C4-2B (cell line): ENCODE measurements at regions not wholly inside any gene's neighbourhood (a gene's known extent, or its start where the extent isn't known, plus 50 kb on each side); places are given as distances from the start of the nearest gene placed in this dataset.

Experiments
- ZFX ChIP-seq: fragments of 450-650 bp; IDR thresholded peaks from 2 replicates; pipeline ENCODE4 v1.6.1; 2017
- TF ChIP-seq, protein P1 (sequence below): fragments of 450-650 bp; conservative IDR thresholded peaks from 2 replicates; pipeline ENCODE4 v1.5.1; 2017; ENCODE audit warnings: mild to moderate bottlenecking

GRCh38 chr1:157272264-157272663 lies 134.1 kb upstream of the ETV3 start:
- TF ChIP-seq, protein P1, sequence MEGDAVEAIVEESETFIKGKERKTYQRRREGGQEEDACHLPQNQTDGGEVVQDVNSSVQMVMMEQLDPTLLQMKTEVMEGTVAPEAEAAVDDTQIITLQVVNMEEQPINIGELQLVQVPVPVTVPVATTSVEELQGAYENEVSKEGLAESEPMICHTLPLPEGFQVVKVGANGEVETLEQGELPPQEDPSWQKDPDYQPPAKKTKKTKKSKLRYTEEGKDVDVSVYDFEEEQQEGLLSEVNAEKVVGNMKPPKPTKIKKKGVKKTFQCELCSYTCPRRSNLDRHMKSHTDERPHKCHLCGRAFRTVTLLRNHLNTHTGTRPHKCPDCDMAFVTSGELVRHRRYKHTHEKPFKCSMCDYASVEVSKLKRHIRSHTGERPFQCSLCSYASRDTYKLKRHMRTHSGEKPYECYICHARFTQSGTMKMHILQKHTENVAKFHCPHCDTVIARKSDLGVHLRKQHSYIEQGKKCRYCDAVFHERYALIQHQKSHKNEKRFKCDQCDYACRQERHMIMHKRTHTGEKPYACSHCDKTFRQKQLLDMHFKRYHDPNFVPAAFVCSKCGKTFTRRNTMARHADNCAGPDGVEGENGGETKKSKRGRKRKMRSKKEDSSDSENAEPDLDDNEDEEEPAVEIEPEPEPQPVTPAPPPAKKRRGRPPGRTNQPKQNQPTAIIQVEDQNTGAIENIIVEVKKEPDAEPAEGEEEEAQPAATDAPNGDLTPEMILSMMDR: no peak
- no peak for TF ChIP-seq ZFX
